ENCODE measurements at regions not wholly inside any gene's neighbourhood (a gene's known extent, or its start where the extent isn't known, plus 50 kb on each side); places are given as distances from the start of the nearest gene placed in this dataset.

DNA sequence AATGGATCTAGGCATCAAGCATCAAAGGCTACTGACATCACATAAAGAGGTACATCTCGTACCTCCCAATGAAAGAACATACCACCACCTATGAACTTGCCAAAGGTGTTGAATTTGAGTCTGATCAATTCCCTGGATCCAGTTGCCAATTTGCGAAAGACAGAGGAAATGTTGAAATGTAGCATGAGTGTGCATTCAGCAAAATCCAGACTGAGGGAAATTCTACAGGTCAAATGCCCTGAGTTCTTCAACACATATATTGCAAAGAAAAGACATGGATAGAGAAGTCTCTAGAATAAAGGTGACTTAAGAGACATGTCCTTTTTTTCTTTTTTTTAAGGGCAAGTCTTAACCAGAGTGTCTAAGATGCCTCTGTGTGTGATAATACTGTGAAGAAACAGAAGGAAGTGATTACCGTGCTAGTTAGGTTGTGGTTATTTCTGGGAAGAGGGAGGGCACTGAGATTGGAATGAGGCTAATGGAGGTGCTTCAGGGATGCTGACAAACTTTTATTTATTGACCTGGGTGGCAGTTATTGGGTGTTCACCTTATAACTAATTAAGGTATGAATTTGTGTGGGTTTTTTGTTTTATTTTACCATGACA lies 128.7 kb downstream of the SAMD9 start:
- WGBS, 2 experiments (ENCODE audit: extremely low coverage in 1 of 2, insufficient coverage in 1 of 2, insufficient read length in 1 of 2, insufficient replicate concordance in 2 of 2, low coverage in 1 of 2, low lambda C conversion rate in 2 of 2, missing lambda C conversion rate in 1 of 2) = 93% methylated on average over 3 of the region's 3 CpGs; no CpG with 5 or more reads in 1 of the 2 experiments
- Histone ChIP-seq H3K4me3 (ENCODE audit: extremely low read depth in 1 of 4, insufficient read depth in 2 of 4, low read depth in 3 of 4, low read length in 4 of 4) (no peak overlapping the region), H2AFZ (ENCODE audit: low read length) (no peak overlapping the region), H2BK12ac (ENCODE audit: low read depth, low read length) (no peak overlapping the region), H3K14ac (ENCODE audit: insufficient read length) (no peak overlapping the region), H3K79me1 (ENCODE audit: low read depth, low read length) (no peaks in the 10 kb centered on the region), H2BK120ac (replicated peaks; ENCODE audit: low read depth, low read length) (no peak overlapping the region), H3K23ac (ENCODE audit: insufficient read length) (no peak overlapping the region), H3K23me2 (ENCODE audit: low read depth, low read length) (no peaks in the 10 kb centered on the region; the same call in 1 of the 2 replicates), H3K18ac (ENCODE audit: extremely low read depth, low read length) (no peak overlapping the region), H3K79me2 (ENCODE audit: control insufficient read depth in 1 of 2, insufficient read depth in 2 of 2, low read length in 2 of 2) (no peaks in the 10 kb centered on the region), H3K4ac (replicated peaks; ENCODE audit: insufficient read length, low read depth, low read length) (no peak overlapping the region), H2AK5ac (ENCODE audit: low read depth, low read length) (no peak overlapping the region), H3K36me3 (ENCODE audit: control insufficient read depth in 2 of 4, insufficient read depth in 4 of 4, low read length in 3 of 4) (no peaks in the 10 kb centered on the region), H3K9me3 (ENCODE audit: insufficient read depth in 2 of 2, low read depth in 1 of 2, low read length in 1 of 2) (no peaks in the 10 kb centered on the region; a peak in 1 of 4 replicates), H3K9ac (replicated peaks in 1 of 4; ENCODE audit: extremely low read depth in 1 of 4, low read depth in 3 of 4, low read length in 3 of 4) (no peak overlapping the region), H4K8ac (ENCODE audit: extremely low read depth, insufficient read depth, low read length) (no peak overlapping the region), H3K4me1 (replicated peaks in 1 of 4; ENCODE audit: control insufficient read depth in 3 of 4, insufficient read depth in 4 of 4, low read length in 3 of 4) (peaks cover 0 to 4% (median 0%) of the 10 kb centered on the region in 4 experiments; a peak in 2 of 7 replicates), H2BK20ac (ENCODE audit: low read length) (no peak overlapping the region), H4K20me1 (replicated peaks in 1 of 2; ENCODE audit: control insufficient read depth in 1 of 2, insufficient read depth in 2 of 2, low read length in 2 of 2) (no peaks in the 10 kb centered on the region), H3K27ac (ENCODE audit: low read depth, low read length) (no peak overlapping the region), H2BK5ac (ENCODE audit: low read depth, low read length) (no peak overlapping the region), H2BK15ac (ENCODE audit: low read length) (no peak overlapping the region), H3K4me2 (ENCODE audit: insufficient read depth in 1 of 2, low read depth in 2 of 2, low read length in 2 of 2) (no peak overlapping the region), H4K91ac (replicated peaks; ENCODE audit: insufficient read length, low read length) (no peak overlapping the region), H4K5ac (ENCODE audit: insufficient read length, low read depth, low read length) (no peak overlapping the region), H3K27me3 (replicated peaks in 1 of 4; ENCODE audit: control insufficient read depth in 3 of 4, extremely low read depth in 1 of 4, insufficient read depth in 3 of 4, low read length in 3 of 4) (no peaks in the 10 kb centered on the region), H3K56ac (replicated peaks; ENCODE audit: insufficient read length, low read depth, low read length) (no peak overlapping the region)
- DNase-seq (ENCODE audit: low read depth in 1 of 2, low spot score in 2 of 2) (no peak), FAIRE-seq (no peak)
- CTCF ChIA-PET (ENCODE audit: partially characterized antibody) = interaction anchor here (0.9 to 4.3 kb wide), 8 partner anchors 10 to 449 kb away, joined by 3 to 20 read pairs (median 4); no protein-coding TSS in a partner anchor
- POLR2A ChIA-PET (ENCODE audit: partially characterized antibody) = no interaction called here
- no peak for TF ChIP-seq FOSL1 (IDR thresholded peaks at IDR 0.05; ENCODE audit: insufficient read depth, low read depth, low read length)
- TF ChIP-seq GABPA (IDR thresholded peaks at IDR 0.05; ENCODE audit: borderline replicate concordance, insufficient read depth, low read length) = no peak
- TF ChIP-seq TEAD4 (IDR thresholded peaks at IDR 0.05; ENCODE audit: low read depth, low read length) = no peak
- no peak for TF ChIP-seq JUND (IDR thresholded peaks at IDR 0.05; ENCODE audit: low read length)
- no peak for TF ChIP-seq CBX5 (IDR thresholded peaks at IDR 0.05; ENCODE audit: low read depth, low read length)
- TF ChIP-seq KDM1A (IDR thresholded peaks at IDR 0.05; ENCODE audit: borderline replicate concordance, low read length) = no peak
